Activated T-helper 17 cell treated with anti-CD3 and anti-CD28 coated beads, Interleukin-2, amount 50 U/mL, for 72 hours (primary cell): ENCODE measurements at regions not wholly inside any gene's neighbourhood (a gene's known extent, or its start where the extent isn't known, plus 50 kb on each side); places are given as distances from the start of the nearest gene placed in this dataset.

Experiments
- ATAC-seq: fragments of 150-1000 bp; cut with Tn5 transposase; replicated peaks from 2 replicates; pipeline ENCODE4 v1.10.0; 2021; ENCODE audit warnings: mild to moderate bottlenecking, moderate library complexity
- H3K27ac Mint-ChIP-seq: one replicate; pipeline ENCODE4 v1.8.0; 2022; ENCODE audit warnings: mixed read lengths
- H3K27me3 Mint-ChIP-seq: one replicate; pipeline ENCODE4 v1.8.0; 2022; ENCODE audit warnings: mixed read lengths
- H3K36me3 Mint-ChIP-seq: one replicate; pipeline ENCODE4 v1.8.0; 2022; ENCODE audit warnings: low read depth, mild to moderate bottlenecking, mixed read lengths
- H3K4me1 Mint-ChIP-seq: one replicate; pipeline ENCODE4 v1.8.0; 2022; ENCODE audit warnings: mixed read lengths
- H3K4me3 Mint-ChIP-seq: one replicate; pipeline ENCODE4 v1.8.0; 2022; ENCODE audit warnings: mild to moderate bottlenecking, mixed read lengths
- H3K9me3 Mint-ChIP-seq: one replicate; pipeline ENCODE4 v1.8.0; 2022; ENCODE audit warnings: mixed read lengths

DNA sequence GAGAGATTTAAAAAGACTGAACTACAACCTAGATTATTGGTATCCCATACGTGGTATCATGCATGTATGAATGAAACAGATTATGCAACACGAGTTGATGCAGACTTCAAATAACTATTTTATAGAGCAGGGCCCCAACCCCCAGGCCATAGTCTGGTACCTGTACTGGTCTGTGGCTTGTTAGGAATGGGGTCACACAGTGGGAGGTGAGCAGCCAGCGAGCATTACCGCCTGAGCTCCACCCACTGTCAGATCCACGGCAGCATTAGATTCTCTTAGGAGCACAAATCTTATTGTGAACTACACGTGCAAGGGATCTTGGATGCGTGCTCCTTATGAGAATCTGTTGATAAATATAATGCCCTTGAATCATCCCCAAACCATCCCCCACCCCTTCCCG is 320.2 kb downstream of the TBC1D4 start:
- Mint-ChIP-seq H3K4me1 (no peaks in the 10 kb centered on the region), H3K36me3 (no peaks in the 10 kb centered on the region), H3K27ac (no peak overlapping the region), H3K9me3 (no peaks in the 10 kb centered on the region), H3K27me3 (peaks cover 7% of the 10 kb centered on the region), H3K4me3 (no peak overlapping the region)
- ATAC-seq = no peak

DNA sequence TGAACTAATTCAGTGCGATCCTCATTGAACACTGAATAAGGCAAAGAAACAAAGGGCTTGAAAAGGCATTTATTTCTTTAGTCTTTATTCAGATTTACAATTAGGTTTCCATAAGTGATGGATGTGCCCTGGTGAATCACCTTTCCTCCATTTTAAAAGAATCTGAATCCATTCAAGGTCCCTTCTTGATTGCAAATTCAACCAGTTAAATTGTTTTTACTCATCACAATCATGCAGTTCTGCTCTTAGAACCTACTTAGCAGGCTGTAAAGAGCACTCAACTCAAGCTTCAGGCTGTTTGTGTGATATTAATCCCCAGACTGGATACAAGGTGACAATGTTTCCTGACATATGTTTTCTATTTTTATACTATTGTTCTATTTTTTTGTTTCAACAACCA is 321.0 kb downstream of the TBC1D4 start:
- H3K4me1 Mint-ChIP-seq = no peaks in the 10 kb centered on the region
- ATAC-seq = no peak
- no peak overlapping the region for H3K4me3 Mint-ChIP-seq
- H3K36me3 Mint-ChIP-seq = no peaks in the 10 kb centered on the region
- H3K9me3 Mint-ChIP-seq = no peaks in the 10 kb centered on the region
- no peak overlapping the region for H3K27ac Mint-ChIP-seq
- peaks cover 11% of the 10 kb centered on the region for H3K27me3 Mint-ChIP-seq

DNA sequence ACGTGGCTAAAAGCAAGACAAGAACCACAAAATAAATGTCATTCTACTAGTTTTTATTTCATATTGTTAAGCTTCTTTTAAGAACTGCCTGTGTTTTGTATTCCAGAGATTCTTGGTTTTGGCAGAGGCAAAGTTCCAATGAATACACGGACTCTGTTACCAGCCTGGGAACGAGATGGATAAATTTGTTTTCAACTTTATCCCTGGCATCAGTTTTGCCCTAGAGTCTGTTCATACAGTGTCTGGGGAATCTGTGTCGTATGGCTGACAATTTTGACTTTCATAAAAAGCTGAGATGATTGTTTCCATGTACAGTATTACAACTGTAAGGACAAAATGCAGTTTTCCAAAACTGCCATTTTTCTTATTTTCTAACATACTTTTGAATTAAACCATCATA is 327.6 kb downstream of the TBC1D4 start:
- peaks cover 7% of the 10 kb centered on the region for H3K9me3 Mint-ChIP-seq
- H3K36me3 Mint-ChIP-seq = no peaks in the 10 kb centered on the region
- no peak overlapping the region for H3K4me3 Mint-ChIP-seq
- H3K4me1 Mint-ChIP-seq = no peaks in the 10 kb centered on the region
- H3K27me3 Mint-ChIP-seq = peaks cover 18% of the 10 kb centered on the region
- no peak for ATAC-seq
- H3K27ac Mint-ChIP-seq = no peak overlapping the region

DNA sequence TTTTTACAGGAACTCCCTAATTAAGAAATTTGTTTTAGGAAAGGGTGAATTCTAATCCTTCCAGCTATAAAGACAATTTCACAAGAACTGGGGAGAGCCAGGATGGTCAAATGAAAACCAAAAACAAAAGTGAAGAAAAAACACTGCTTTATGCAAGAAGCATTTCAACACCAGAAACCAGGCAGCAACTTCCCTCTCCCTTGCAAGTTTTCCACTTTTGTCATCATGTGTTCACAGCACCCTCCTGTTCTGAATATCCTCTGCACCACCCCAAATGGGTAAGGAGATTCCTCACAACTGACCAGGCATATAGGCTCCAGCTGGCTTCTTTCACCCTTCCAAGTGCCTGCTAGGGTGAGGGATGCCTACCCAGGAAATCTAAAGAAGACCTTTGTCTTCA is 328.1 kb downstream of the TBC1D4 start:
- peaks cover 7% of the 10 kb centered on the region for H3K9me3 Mint-ChIP-seq
- no peaks in the 10 kb centered on the region for H3K4me1 Mint-ChIP-seq
- H3K4me3 Mint-ChIP-seq = no peak overlapping the region
- H3K36me3 Mint-ChIP-seq = no peaks in the 10 kb centered on the region
- no peak overlapping the region for H3K27ac Mint-ChIP-seq
- peaks cover 23% of the 10 kb centered on the region for H3K27me3 Mint-ChIP-seq
- no peak for ATAC-seq

DNA sequence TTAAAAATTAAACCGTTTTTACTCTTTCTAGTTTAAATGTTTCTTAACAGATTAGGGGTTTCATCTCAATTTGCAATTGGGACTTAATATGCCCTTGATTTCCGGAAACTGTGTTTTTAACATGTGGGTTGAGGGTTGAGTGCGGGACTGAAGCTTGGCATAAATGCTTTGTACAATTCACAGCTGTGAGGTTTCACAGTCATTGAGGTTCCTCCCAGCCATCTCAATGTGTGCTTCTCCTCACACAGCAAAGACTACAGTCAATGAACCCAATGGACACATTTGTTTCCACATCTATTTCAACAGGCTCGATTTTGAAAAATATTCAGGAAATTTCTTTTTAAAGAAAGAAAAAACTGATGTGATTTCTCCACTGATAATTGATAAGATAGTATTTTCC is 328.6 kb downstream of the TBC1D4 start:
- peaks cover 7% of the 10 kb centered on the region for H3K9me3 Mint-ChIP-seq
- H3K4me3 Mint-ChIP-seq = no peak overlapping the region
- no peak for ATAC-seq
- H3K27ac Mint-ChIP-seq = no peak overlapping the region
- H3K4me1 Mint-ChIP-seq = no peaks in the 10 kb centered on the region
- H3K36me3 Mint-ChIP-seq = no peaks in the 10 kb centered on the region
- peaks cover 23% of the 10 kb centered on the region for H3K27me3 Mint-ChIP-seq

DNA sequence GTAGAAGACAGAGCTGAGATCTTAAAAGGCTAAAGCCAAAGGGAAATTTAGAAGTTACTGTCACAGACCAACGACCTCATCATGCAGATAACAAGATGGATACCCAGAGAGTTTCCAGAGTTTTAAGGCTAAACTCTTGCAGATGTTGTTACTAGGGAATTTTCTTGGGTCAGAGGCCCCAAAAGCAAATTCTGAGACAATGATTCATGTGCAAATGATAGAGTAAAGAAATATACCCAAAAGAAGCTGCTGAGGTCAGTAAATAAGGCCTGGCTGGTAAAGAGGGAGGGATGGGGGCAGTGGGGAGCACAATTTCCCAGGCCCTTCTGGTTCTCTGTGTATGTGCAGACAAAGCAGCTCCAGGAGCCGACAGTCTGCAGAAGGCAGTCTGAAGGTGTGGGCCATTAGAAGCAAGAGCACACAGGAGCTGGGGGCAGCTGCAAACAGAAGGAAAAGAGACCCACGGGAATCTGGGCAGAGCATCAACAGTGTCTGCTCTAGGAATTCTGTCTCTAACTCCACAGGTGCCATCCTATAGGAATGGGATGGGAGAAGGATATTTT is 330.8 kb downstream of the TBC1D4 start:
- Mint-ChIP-seq H3K9me3 (peaks cover 7% of the 10 kb centered on the region), H3K4me3 (no peak overlapping the region), H3K4me1 (no peaks in the 10 kb centered on the region), H3K27ac (no peak overlapping the region), H3K36me3 (no peaks in the 10 kb centered on the region), H3K27me3 (peaks cover 17% of the 10 kb centered on the region)
- no peak for ATAC-seq

DNA sequence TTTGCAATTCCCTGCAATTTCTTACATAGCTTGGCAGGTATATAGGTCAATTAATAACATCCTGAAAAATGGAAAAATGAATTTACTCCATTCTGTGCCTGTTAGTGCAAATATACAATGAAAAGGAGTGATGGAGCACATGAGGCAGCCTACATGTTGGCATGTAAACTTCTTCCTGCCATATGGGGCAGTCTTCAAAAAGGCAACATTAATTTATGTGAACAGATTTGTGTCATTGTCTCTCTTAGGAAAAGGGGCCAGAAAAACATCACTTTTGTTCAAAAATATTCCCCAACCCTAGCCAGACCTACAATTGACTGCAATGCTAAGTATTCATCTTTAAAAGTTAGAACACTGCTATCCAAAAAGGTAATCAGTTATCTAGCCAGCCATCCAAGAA is 332.2 kb downstream of the TBC1D4 start:
- H3K36me3 Mint-ChIP-seq = no peaks in the 10 kb centered on the region
- no peak for ATAC-seq
- peaks cover 7% of the 10 kb centered on the region for H3K9me3 Mint-ChIP-seq
- H3K27ac Mint-ChIP-seq = no peak overlapping the region
- H3K27me3 Mint-ChIP-seq = peaks cover 19% of the 10 kb centered on the region
- no peak overlapping the region for H3K4me3 Mint-ChIP-seq
- H3K4me1 Mint-ChIP-seq = no peaks in the 10 kb centered on the region

DNA sequence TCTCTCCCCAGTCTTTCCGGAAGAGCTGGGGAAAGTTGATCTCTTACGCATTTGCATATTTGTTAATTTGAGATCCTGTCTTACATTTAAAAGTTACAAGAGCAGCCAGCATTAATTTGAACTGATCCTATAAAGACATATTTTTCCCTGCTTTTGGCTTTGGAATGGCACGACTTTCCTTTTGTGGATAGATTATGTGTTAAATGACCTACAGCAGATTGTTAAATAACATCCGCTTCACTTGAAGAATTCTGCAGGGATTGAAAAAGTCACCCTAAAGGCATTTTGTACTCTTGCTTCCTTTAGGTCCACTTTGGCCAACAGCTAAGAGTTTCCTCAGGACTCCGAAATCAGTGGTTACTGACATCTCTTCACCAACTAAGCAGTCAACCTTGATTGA is 334.0 kb downstream of the TBC1D4 start:
- no peaks in the 10 kb centered on the region for H3K36me3 Mint-ChIP-seq
- H3K9me3 Mint-ChIP-seq = peaks cover 7% of the 10 kb centered on the region
- no peak overlapping the region for H3K27ac Mint-ChIP-seq
- H3K27me3 Mint-ChIP-seq = peaks cover 17% of the 10 kb centered on the region
- H3K4me1 Mint-ChIP-seq = no peaks in the 10 kb centered on the region
- ATAC-seq = no peak
- H3K4me3 Mint-ChIP-seq = no peak overlapping the region

DNA sequence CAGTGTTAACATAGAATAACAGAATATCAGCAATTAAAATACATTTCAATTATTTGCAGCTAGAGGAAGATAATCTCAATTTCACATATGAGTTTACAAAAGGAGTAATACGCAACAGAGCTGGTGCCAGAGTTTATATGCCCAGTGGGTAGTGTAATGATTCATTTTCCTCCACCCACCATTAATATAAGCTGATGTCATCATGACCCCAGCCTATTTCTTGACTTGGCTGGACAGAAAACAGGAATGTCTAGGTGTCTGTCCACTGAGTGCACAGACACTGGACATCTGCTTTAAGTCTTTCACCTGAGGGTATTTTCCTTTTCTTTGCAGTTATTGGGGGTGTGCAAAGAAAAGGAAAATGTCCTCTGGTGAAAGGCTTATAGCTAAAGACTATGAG is 335.5 kb downstream of the TBC1D4 start:
- Mint-ChIP-seq H3K27ac (no peak overlapping the region), H3K27me3 (peaks cover 11% of the 10 kb centered on the region), H3K9me3 (no peaks in the 10 kb centered on the region), H3K4me3 (no peak overlapping the region), H3K4me1 (no peaks in the 10 kb centered on the region), H3K36me3 (no peaks in the 10 kb centered on the region)
- ATAC-seq = no peak

DNA sequence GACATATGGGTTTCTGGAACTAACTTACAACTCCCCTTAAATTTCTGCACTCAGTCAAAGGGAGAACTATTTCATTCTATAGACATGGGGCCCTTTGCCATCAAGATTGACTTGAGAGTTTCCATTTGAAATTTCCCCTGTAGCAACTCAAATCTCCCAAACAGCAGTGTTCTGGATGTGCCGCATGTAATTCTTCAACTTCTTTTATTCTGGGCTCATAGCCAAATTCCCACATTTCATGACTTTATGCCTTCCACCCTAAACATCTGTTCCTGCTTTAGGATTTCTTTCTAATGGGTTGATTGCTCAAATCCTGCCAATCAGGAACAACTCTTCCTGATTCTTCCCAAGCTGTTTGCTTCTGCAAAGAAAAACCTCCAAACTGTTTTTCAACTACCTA is 336.0 kb downstream of the TBC1D4 start:
- Mint-ChIP-seq H3K27ac (no peak overlapping the region), H3K27me3 (peaks cover 15% of the 10 kb centered on the region), H3K9me3 (no peaks in the 10 kb centered on the region), H3K4me1 (no peaks in the 10 kb centered on the region), H3K36me3 (no peaks in the 10 kb centered on the region), H3K4me3 (no peak overlapping the region)
- no peak for ATAC-seq

DNA sequence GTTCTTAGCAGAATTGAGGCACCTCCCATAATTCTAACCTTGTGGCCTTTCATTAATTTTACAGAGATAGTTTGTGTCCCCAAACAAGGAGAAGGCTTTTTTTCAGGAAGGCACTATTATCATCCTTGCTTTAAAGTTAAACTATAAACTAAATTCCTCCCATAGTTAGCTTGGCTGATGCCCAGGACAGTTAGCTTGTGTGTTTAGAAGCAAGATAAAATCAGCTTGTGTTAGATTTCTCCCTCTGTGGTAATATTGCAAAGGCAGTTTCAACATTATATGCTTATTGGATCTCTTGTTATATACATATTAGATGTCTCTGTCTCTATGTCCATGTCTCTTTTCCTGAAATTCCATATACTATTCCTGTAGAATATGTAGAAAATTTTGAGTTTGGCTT is 342.7 kb downstream of the TBC1D4 start:
- Mint-ChIP-seq H3K9me3 (peaks cover 7% of the 10 kb centered on the region), H3K36me3 (no peaks in the 10 kb centered on the region), H3K27ac (no peak overlapping the region), H3K4me1 (no peaks in the 10 kb centered on the region), H3K4me3 (no peak overlapping the region), H3K27me3 (peaks cover 19% of the 10 kb centered on the region)
- ATAC-seq = no peak

DNA sequence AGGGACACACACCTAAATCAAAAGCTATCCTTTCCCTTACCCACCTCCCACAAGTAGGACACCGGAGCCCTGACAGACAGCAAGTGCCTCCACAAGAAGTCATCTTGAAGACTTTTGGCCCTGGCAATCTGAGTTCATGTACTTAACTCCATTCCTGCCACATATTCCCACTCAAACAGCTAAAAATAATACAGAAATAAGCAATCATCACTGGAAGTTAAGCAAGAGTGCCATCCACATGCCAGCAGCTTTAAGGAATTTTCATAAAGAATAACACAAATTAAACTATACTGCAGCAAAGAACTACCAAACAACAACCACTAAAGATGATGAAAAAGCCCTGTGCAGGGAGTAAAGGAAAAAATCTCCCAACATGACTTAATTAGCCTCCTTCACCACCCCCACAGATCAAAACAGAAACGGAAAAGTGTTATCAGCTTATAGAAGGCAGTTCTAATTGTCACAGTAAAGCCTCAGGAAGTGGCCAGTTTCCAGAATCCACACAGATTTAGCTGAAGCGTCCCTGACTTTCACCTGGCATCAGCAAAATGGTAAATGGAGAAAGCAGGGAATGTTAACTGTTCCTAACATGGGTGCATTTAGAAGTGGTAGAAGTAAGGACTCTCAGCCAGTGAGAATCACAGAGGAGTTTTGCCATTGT is 343.9 kb downstream of the TBC1D4 start:
- ATAC-seq = no peak
- no peak overlapping the region for H3K27ac Mint-ChIP-seq
- H3K27me3 Mint-ChIP-seq = peaks cover 19% of the 10 kb centered on the region
- H3K36me3 Mint-ChIP-seq = no peaks in the 10 kb centered on the region
- peaks cover 7% of the 10 kb centered on the region for H3K9me3 Mint-ChIP-seq
- H3K4me3 Mint-ChIP-seq = no peak overlapping the region
- H3K4me1 Mint-ChIP-seq = no peaks in the 10 kb centered on the region

DNA sequence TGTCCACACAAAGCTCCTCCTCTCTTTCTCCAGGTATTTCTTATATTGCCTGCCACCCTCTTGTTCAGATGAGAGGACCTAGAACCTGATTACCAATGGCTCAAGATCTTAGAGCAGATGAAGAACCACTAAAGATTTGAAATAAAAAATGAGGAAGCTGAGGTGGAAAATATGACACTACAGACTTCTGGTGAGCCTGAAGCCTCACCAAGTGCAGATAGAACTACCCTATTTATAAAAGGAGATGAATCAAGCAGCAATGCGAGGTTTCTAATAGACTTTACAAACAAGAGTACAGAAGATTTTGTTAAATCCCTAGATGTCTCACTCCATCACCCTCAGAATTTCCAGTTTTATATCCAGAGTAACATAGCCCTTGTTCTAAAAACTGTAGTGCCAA is 345.8 kb downstream of the TBC1D4 start:
- Mint-ChIP-seq H3K27ac (no peak overlapping the region), H3K9me3 (peaks cover 7% of the 10 kb centered on the region), H3K27me3 (peaks cover 15% of the 10 kb centered on the region), H3K4me3 (no peak overlapping the region), H3K4me1 (no peaks in the 10 kb centered on the region), H3K36me3 (no peaks in the 10 kb centered on the region)
- ATAC-seq = no peak

DNA sequence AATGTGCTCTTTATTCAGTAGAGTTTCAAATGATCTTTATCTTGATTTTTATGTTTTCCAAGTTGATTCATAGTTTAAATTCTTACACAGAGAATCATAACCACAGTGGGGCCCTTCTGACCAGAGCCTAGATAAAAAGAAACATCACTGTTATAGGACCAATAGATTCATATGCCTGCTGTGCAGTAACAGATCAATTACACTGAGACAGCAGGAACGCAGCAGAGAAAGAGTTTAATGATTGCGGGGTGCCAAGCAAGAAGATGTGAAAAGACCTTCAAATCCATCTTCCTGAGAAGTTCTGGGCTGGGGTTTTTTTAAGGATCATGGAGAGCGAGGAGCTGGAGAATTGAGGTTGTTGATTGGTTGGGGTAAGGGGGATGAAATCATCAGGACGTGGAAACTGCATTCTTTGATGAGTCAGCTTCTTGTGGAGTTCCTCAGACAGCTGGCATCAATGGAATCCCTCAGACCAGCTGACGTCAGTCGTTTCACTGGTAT is 346.6 kb downstream of the TBC1D4 start:
- Mint-ChIP-seq H3K4me1 (no peaks in the 10 kb centered on the region), H3K27me3 (peaks cover 12% of the 10 kb centered on the region), H3K4me3 (no peak overlapping the region), H3K27ac (no peak overlapping the region), H3K9me3 (peaks cover 7% of the 10 kb centered on the region), H3K36me3 (no peaks in the 10 kb centered on the region)
- ATAC-seq = no peak

DNA sequence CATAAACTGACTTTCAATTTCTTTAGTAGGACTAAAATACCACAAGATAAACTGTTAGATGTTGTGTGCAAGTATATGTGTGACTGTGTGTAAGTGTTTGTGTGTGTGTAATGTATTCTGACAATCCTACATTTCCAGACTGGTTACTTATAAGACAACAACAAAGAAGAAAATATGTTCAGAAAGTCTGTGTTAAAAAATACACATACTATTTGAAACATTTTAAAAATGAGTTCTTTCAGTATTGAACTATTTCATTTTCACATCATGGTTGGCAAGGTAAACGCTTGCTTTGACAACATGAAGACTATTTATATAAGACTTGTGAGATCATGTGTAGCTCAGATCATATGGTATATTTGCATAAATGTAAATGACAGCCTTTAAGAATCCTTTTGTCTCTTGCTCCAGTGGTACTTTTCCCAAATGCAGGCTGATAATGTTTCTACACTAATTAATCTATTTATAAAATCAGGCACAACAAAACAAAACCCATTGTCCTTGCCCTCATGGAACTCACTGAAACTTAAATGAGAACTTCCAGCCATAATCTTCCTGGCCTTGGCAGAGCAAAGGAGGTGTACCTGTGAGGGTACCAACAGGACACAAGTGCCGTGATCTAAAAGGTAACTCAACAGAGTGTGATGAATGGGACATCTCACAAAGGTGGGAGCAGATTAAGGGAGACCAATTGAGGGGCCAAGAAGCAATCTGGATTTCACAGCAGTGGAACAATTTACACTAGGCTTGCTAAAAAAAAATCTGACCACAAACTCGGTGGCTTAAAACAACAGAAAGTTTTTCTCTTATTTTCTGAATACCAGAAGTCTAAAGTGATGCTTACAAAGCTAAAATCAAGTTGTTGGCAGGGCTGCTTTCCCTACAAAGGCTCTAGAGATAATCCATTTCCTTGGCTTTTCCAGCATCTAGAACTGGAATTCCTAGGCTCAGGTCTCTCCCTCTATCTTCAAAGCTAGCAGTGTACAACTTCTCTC is 349.0 kb downstream of the TBC1D4 start:
- Mint-ChIP-seq H3K27me3 (peaks cover 5% of the 10 kb centered on the region), H3K4me1 (no peaks in the 10 kb centered on the region), H3K36me3 (no peaks in the 10 kb centered on the region), H3K9me3 (peaks cover 4% of the 10 kb centered on the region), H3K27ac (no peak overlapping the region), H3K4me3 (no peak overlapping the region)
- ATAC-seq = no peak
